HG03103 (cell line): ENCODE measurements at regions not wholly inside any gene's neighbourhood (a gene's known extent, or its start where the extent isn't known, plus 50 kb on each side); places are given as distances from the start of the nearest gene placed in this dataset.
"Not testable (repeated sequence)": the region's sequence is repeated elsewhere in the genome, so short reads cannot be mapped to it uniquely, and the experiment has no call there.

Experiments
- ATAC-seq: cut with Tn5 transposase; IDR thresholded peaks from one replicate; pipeline ENCODE4 v1.9.1; 2021; ENCODE audit warnings: low read depth; ENCODE audit not compliant: unreplicated experiment

DNA sequence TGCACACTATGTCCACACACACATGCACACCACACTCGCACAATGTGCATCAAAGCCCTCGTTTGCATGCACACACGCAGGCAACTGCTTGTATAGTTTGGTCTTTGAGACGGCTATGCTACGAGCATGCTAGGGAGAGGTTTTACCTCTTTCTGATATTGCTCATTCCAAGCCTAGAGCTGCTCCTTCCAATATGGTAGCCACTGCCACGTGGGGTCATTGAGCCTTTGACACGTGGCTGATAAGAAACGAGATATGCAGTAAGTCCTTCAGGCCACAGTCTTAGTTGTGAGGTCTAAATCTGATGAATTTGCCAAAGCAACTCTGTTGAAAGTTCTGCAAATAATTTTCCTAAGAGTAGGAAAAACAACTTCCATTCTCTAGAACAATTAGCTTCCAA lies 204.4 kb downstream of the KLF6 start:
- ATAC-seq = no peak

DNA sequence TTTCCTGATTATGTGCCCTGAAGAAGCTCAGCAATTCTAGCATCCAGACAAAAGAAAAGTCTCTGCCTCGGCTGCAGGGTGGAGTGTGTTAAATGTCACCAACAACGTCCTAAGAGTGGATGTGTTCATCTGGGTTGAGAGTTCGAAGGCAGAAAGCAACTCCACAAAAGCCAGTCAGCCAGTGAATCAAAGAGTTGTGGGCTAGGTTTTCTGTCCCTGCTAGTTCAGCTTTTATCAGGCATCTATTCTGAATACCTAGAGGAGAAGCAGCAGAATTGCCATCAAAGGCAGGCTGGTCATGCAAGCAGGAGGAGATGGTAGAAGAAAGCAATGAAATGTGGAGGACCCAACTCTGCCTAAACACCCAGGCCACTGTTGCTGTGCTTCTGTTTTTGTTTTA lies 205.2 kb downstream of the KLF6 start:
- ATAC-seq = no peak

DNA sequence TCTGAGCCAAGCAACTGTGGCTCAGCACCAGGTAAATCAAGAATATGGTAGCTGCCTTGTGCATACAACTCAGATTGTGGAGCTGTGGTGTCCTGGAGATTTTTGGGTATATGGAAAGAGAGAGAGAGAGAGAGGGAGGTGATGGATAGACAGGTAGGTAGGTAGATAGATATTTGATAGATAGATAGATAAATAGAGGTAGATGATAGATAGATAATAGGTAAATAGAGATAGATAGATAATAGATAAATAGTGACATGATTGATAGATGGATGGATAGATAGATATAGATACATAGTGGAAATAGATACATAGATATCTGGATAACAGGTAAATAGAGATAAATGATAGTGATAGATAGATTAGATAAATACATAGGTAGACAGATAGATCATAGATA lies 206.3 kb downstream of the KLF6 start:
- no peak for ATAC-seq

DNA sequence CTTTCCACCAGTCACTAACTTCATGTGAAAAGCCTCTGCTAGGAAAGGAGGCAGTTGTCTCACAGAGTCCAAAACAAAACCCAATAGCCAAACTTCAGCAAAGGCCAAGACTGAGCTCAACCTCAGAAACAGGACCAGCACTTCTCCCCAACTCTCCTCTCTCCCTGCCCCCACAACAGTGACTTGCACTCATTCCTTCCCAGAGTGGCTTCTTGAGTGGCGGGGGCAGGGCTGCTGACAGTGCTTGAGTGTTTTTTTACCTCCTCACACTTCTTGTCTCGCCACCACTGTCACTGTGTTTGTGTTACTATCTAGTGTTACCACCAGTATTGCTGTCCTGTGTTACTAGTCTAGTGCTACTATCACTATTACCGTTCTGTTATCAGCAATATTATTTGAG lies 206.8 kb downstream of the KLF6 start:
- ATAC-seq = no peak

- no peak for ATAC-seq
Observed at GRCh38 chr10:3574451-3574850, 210.6 kb downstream of the KLF6 start.

GRCh38 chr10:3573498-3573897 lies 211.5 kb downstream of the KLF6 start:
- no peak for ATAC-seq

DNA sequence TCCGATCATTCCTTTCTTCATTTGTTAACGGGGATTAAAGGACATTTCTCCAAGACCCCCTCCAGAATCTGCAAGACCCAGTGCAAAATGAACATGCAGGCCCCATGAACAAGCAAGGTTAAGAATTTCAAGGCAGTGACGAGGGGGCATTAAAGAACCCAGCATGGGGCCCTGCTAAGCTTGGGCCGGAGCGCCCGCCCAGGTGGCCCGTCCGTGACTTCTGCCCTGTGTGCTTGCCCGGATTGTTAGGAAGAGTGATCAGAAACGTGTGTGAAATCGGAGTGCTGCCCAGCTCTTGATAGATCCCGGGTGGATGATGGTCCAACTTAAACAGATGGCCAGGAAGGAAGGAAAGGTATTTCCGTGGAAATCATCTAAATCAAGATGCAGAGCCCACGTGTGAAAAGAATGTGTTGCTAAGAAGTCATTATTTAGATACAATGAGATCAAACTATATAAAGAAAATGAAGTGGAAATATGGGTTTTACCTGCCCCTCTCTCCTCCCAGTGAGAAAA lies 213.6 kb downstream of the KLF6 start:
- ATAC-seq = no peak

- ATAC-seq = no peak
Observed at GRCh38 chr10:3570855-3571266, 214.1 kb downstream of the KLF6 start.

DNA sequence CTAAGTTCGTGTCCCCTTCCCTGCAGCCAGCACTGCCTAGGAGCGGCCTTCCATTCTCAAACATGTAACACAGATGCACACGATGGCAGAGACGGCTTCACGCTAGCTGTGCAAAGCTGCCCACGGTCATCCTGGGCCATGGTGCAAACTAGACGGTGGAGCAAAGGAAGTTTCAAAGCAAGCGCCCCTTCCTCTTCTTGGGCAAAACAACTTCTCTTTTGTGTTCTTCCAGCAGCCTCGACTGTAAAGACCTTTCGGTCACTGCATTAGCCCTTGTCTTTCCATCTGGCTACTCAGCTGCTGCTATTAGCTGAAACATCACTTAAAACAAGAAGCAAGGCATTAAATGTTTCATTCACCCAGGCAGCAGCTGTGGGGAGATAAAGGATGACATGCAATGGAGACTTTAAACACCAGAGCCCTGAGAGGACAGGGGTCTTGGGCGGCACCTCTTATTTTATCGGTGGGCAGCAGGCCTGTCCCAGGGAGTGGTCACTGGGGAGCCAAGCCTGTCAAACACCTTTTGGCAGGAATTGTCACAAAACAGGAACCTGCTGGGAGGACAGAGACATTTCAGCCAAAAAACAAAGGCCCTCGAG lies 214.8 kb downstream of the KLF6 start:
- no peak for ATAC-seq

GRCh38 chr10:3568983-3569382 lies 216.0 kb downstream of the KLF6 start:
- no peak for ATAC-seq

- ATAC-seq = no peak
Observed at GRCh38 chr10:3568392-3568791, 216.6 kb downstream of the KLF6 start.

DNA sequence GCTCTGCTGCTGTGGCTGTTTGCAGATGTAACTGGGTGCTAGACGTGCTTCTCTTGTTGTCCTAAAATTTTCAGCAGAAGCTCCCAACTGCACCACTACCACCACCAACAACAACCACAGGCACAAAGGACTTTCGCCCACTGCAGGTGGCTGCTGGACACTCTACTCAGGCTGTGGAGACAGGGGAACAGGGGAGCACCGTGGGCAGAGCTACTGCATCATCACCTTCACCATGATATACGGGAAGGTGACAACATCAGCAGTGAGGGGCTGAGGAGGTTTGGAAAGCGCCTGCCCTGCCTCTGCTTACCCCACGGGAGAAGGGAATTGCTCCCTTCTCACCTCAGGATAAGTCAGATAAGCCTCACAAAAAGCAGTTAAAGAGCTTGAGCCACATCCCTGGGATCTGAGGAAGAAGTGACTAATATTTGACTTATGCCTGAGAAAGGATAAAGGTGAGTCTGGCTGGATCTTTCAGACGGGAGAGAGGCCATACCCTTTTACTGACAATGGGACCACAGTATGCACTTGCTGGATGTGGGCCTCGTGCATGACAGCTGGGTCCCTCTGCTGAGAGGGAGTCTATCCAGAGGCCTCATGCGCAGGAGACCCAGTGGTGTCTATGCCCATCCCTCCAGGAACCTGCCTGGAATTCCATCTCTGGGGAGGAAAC lies 217.6 kb downstream of the KLF6 start:
- no peak for ATAC-seq

GRCh38 chr10:3566627-3567026 lies 218.4 kb downstream of the KLF6 start:
- ATAC-seq = no peak

- no peak for ATAC-seq
Observed at GRCh38 chr10:3564346-3565002, 220.5 kb downstream of the KLF6 start.

DNA sequence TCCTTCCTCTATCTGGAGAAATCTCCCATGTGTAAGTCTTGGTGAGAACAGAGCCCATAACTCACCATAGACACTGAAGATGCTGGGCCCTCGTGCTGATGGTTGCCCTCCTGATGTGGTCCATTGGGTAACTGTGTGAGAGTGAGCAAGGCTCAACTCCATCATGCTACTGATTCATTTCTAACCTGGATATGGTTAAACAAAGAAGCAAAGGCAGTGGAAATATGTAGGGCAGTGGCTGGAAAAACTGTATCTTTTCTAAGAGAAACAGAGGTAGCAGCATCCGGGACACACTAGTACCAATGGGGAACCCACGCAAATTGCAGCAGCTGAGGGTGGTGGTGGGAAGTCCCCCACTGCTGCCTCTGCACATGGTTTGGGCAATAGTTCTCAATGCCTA lies 221.7 kb downstream of the KLF6 start:
- ATAC-seq = no peak

DNA sequence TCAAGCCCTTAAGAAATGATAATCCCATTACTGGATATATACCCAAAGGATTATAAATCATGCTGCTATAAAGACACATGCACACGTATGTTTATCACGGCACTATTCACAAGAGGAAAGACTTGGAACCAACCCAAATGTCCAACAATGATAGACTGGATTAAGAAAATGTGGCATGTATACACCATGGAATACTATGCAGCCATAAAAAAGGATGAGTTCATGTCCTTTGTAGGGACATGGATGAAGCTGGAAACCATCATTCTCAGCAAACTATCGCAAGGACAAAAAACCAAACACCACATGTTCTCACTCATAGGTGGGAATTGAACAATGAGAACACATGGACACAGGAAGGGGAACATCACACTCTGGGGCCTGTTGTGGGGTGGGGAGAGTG lies 224.4 kb downstream of the KLF6 start:
- ATAC-seq = not testable (repeated sequence)

DNA sequence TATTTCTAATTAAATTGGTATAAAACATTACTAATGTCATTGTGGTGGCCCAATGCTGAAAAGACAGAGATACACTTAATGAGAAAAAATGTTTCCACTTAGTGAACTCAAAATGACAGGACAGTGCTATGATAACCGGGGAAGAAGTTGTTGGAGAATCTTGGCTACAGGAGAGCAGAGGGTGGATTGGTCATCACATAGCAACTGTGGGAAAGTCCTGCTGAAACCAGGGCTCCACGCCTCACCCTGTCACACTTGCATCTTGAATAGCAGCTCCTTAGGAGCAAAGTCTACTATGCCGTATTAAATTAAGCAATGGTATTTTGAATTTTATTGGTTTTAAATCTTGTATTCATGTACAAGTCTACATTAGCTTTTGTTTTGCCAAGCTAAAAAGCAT lies 225.5 kb downstream of the KLF6 start:
- no peak for ATAC-seq

DNA sequence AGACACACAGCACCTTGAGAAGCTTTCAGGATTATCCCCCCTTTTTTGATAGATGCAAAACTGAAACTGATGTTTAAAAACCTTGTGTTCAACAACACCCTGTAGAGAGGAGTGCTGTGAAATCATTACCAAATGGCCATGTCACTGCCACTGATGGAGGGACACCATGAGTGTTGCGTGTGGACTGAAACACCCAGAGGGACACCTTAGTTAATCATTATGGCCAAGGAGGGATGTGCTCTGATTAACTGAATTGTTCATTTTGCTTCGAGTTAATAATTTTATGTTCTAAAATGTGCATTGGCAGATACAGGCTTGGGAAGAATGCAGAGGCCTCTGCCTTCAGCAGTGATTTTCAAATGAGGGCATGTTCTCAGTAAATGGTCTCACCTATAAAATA lies 226.0 kb downstream of the KLF6 start:
- ATAC-seq = no peak

GRCh38 chr10:3556191-3557017 lies 228.6 kb downstream of the KLF6 start:
- not testable (repeated sequence) for ATAC-seq

- no peak for ATAC-seq
Observed at GRCh38 chr10:3554121-3554522, 230.9 kb downstream of the KLF6 start.

DNA sequence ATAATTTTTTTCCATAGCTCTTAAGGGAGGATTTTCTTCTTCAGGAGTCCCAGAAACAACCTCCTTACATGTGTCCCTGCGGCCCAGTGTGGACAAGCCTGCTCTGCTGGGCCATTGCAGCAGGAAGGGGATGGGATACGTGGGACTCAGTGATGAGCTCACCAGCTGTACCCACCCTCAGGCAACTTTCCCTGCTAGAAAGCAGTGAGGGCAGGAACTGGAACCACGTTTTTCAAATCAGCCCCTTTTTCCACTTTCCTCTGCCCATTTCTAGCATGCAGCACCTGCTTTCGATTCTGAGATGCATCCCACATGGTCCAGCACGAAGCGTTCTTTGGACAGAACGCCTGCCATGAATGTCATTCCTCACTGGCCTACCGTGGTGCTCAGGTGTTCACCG lies 232.7 kb downstream of the KLF6 start:
- no peak for ATAC-seq
